HFF-Myc (cell line): ENCODE measurements at regions not wholly inside any gene's neighbourhood (a gene's known extent, or its start where the extent isn't known, plus 50 kb on each side); places are given as distances from the start of the nearest gene placed in this dataset.
"Not testable (repeated sequence)": the region's sequence is repeated elsewhere in the genome, so short reads cannot be mapped to it uniquely, and the experiment has no call there.

Source experiments
- DNase-seq: peaks from one replicate; pipeline ENCODE4 v3.0.0-alpha.2; 2011; ENCODE audit warnings: low read depth; ENCODE audit errors: extremely low read depth
- H3K4me3 ChIP-seq: replicated peaks from 2 replicates; pipeline ENCODE4 v1.5.1; 2011; ENCODE audit warnings: low read depth, mild to moderate bottlenecking, control low read depth, low read length
- TF ChIP-seq, protein P1 (sequence below): IDR thresholded peaks from 2 replicates; pipeline ENCODE4 v1.5.1; 2012; ENCODE audit warnings: mild to moderate bottlenecking, low read depth, low read length, control low read depth; ENCODE audit errors: missing control alignments

DNA sequence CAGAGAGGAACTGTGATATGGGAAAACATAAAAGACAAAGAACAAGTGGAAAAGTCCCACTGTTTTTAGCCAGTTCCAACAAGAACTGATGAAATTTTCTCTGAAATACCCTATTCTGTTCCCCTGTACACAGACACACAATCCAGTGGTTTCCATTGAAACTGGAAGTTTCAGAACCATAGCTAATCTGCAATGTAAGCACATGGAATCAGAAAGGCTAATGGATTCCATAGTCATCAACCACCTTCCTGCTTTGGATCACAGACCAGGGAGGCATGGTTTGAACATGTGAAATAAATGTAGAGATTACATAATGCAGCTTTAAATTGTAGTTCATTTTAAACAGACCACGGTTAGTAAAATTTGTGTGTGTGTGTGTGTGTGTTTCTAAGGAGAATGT, 242.1 kb downstream of the GJA1 start:
- no peak overlapping the region for H3K4me3 ChIP-seq
- TF ChIP-seq, protein P1, sequence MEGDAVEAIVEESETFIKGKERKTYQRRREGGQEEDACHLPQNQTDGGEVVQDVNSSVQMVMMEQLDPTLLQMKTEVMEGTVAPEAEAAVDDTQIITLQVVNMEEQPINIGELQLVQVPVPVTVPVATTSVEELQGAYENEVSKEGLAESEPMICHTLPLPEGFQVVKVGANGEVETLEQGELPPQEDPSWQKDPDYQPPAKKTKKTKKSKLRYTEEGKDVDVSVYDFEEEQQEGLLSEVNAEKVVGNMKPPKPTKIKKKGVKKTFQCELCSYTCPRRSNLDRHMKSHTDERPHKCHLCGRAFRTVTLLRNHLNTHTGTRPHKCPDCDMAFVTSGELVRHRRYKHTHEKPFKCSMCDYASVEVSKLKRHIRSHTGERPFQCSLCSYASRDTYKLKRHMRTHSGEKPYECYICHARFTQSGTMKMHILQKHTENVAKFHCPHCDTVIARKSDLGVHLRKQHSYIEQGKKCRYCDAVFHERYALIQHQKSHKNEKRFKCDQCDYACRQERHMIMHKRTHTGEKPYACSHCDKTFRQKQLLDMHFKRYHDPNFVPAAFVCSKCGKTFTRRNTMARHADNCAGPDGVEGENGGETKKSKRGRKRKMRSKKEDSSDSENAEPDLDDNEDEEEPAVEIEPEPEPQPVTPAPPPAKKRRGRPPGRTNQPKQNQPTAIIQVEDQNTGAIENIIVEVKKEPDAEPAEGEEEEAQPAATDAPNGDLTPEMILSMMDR = no peak
- no peak for DNase-seq

DNA sequence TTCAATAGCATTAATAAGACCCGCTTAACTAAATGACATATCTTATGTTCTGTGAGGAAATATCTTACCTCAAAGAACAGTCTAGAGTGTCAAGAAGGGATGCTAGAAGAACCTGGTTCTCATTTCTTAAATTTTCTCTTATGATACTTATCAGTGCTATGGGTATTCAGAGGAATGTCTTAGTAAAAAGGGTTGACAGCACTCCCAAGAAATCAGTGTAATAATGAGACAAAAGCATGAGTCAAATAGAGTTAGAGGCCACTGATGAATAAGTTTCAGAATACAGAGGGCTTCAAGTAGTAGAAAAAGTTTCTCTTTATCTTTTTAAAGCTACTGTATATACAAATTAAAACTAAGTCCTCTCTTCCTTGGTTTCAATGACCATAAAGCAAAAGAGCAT, 242.8 kb downstream of the GJA1 start:
- DNase-seq = no peak
- TF ChIP-seq, protein P1 = no peak
- H3K4me3 ChIP-seq = no peak overlapping the region

DNA sequence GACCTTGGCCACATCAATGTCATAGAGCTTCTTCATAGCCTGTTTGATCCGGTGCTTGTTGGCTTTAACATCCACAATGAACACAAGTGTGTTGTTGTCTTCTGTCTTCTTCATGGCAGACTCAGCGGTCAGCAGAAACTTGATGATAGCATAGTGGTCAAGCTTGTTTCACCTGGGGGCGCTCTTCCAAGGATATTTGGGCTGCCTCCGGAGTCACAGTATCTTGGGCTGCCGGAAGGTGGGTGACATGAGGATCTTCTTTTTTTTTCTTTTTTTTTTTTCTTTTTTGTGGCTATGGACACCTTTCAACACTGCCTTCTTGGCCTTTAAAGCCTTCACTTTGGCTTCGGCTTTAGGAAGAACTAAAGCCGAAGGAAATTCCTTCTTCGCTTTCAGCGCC, 244.6 kb downstream of the GJA1 start:
- no peak for DNase-seq
- H3K4me3 ChIP-seq = no peak overlapping the region
- TF ChIP-seq, protein P1 = no peak

DNA sequence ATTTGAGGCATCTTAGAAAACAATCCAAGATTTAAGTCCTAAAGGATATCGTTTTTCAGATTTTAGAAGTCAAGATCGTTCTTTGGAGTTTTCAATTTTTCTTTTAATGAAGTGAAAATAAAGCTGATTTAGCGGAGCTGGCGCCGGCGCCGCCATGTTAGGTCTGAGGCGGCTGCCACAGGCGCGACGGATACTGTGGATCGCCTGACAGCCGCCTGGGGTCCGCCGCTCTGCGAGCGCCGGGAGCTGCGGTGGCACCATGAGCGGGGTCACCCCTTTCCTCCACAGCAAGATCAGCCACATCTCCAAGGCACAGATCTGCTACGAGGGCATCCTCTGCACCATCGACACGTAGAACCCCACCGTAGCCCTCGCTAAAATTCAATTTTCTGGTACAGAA, 247.2 kb downstream of the GJA1 start:
- H3K4me3 ChIP-seq = no peak overlapping the region
- TF ChIP-seq, protein P1 = no peak
- DNase-seq = no peak

DNA sequence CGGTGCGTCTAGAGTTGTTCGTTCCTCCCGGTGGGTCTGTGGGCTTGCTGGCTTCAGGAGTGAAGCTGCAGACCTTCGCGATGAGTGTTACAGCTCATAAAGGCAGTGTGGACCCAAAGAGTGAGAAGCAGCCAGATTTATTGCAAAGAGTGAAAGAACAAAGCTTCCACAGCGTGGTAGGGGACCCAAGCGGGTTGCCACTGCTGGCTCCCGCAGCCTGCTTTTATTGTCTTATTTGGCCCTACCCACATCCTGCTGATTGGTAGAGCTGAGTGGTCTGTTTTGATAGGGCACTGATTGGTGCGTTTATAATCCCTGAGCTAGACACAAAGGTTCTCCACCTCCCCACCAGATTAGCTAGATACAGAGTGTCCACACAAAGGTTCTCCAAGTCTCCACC, 250.4 kb downstream of the GJA1 start:
- not testable (repeated sequence) for DNase-seq, H3K4me3 ChIP-seq

DNA sequence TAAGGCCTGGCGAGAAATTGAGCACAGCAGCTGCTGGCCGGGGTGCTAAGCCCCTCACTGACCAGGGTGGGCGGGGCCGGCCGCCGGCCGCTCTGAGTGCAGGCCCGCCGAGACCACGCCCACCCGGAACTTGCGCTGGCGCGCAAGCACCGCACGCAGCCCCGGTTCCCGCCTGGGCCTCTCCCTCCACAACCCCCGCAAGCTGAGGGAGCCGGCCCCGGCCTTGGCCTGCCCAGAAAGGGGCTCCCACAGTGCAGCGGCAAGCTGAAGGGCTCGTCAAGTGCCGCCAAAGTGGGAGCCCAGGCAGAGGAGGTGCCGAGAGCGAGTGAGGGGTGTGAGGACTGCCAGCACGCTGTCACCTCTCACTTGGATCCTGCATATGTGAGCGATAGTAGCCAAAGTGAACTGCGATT, 251.2 kb downstream of the GJA1 start:
- H3K4me3 ChIP-seq = no peak overlapping the region
- no peak for DNase-seq
- TF ChIP-seq, protein P1 = no peak

DNA sequence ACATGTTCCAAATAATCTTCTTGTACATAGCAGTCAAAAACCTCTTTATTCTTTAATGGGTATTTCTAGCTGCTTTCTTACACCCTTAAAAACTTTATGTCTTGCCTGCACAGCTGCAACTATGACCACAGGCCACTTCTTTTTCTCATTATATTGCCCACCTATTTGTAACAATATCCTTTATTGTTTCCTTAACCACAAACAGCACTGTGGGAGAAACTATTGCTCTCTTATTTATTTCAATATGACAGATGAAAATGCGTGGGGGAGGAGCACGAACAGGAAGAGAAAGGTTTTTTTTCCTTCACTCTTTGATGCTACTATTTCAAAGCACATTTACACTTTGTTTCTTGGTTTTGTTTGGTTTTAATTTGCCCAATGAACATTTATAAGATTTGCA, 253.5 kb downstream of the GJA1 start:
- TF ChIP-seq, protein P1 = no peak
- H3K4me3 ChIP-seq = no peak overlapping the region
- no peak for DNase-seq
